ENCODE measurements at regions not wholly inside any gene's neighbourhood (a gene's known extent, or its start where the extent isn't known, plus 50 kb on each side); places are given as distances from the start of the nearest gene placed in this dataset.

GRCh38 chr5:104267320-104268015 is 704.9 kb upstream of the NUDT12 start:
- TF ChIP-seq, protein P1, sequence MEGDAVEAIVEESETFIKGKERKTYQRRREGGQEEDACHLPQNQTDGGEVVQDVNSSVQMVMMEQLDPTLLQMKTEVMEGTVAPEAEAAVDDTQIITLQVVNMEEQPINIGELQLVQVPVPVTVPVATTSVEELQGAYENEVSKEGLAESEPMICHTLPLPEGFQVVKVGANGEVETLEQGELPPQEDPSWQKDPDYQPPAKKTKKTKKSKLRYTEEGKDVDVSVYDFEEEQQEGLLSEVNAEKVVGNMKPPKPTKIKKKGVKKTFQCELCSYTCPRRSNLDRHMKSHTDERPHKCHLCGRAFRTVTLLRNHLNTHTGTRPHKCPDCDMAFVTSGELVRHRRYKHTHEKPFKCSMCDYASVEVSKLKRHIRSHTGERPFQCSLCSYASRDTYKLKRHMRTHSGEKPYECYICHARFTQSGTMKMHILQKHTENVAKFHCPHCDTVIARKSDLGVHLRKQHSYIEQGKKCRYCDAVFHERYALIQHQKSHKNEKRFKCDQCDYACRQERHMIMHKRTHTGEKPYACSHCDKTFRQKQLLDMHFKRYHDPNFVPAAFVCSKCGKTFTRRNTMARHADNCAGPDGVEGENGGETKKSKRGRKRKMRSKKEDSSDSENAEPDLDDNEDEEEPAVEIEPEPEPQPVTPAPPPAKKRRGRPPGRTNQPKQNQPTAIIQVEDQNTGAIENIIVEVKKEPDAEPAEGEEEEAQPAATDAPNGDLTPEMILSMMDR (IDR thresholded peaks at IDR 0.05; ENCODE audit: low read depth, low read length, missing control alignments), result no peak
- no peak overlapping the region for H3K4me3 ChIP-seq (ENCODE audit: low read depth, low read length)
- no peak for DNase-seq (ENCODE audit: low read depth)

GRCh38 chr5:104266161-104266560 is 703.6 kb upstream of the NUDT12 start:
- no peak for DNase-seq (ENCODE audit: low read depth)
- TF ChIP-seq, protein P1 (IDR thresholded peaks at IDR 0.05; ENCODE audit: low read depth, low read length, missing control alignments), result no peak
- H3K4me3 ChIP-seq (ENCODE audit: low read depth, low read length), result no peak overlapping the region

GRCh38 chr5:104265531-104266140 is 703.0 kb upstream of the NUDT12 start:
- no peak for DNase-seq (ENCODE audit: low read depth)
- H3K4me3 ChIP-seq (ENCODE audit: low read depth, low read length), result no peak overlapping the region
- TF ChIP-seq, protein P1 (IDR thresholded peaks at IDR 0.05; ENCODE audit: low read depth, low read length, missing control alignments), result no peak

DNA sequence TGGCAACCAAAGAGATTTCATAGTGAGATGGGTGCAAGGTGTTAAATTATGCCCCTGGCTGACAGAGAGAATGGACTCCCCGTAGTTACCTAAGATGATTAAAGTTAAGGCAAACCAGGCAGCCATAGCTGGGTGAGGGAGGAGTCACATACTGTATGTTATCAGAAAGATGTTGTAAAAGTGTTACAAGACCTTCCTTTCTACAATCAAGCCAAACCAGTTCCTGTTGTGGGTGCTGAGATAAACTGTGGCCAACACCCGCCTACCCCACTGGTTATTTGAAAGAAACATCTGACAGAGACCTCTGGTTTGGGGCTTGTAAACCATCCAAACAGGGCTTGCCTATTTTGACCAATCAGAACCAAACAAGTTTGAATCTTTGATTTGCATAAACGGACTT is 684.7 kb upstream of the NUDT12 start:
- TF ChIP-seq, protein P1 (IDR thresholded peaks at IDR 0.05; ENCODE audit: low read depth, low read length, missing control alignments), result no peak
- no peak overlapping the region for H3K4me3 ChIP-seq (ENCODE audit: low read depth, low read length)
- no peak for DNase-seq (ENCODE audit: low read depth)

- no peak overlapping the region for H3K4me3 ChIP-seq (ENCODE audit: low read depth, low read length)
- no peak for DNase-seq (ENCODE audit: low read depth)
- TF ChIP-seq, protein P1 (IDR thresholded peaks at IDR 0.05; ENCODE audit: low read depth, low read length, missing control alignments), result no peak
These were observed 678.5 kb upstream of the NUDT12 start for GRCh38 chr5:104241046-104241445.

GRCh38 chr5:104237586-104237985 is 675.0 kb upstream of the NUDT12 start:
- no peak overlapping the region for H3K4me3 ChIP-seq (ENCODE audit: low read depth, low read length)
- DNase-seq (ENCODE audit: low read depth), result no peak
- TF ChIP-seq, protein P1 (IDR thresholded peaks at IDR 0.05; ENCODE audit: low read depth, low read length, missing control alignments), result no peak

All from GM12864 (cell line).